HEK293T (cell line): ENCODE measurements at regions not wholly inside any gene's neighbourhood (a gene's known extent, or its start where the extent isn't known, plus 50 kb on each side); places are given as distances from the start of the nearest gene placed in this dataset.

ENCODE experiments used
- ARNT ChIP-seq: fragments of 450-650 bp; IDR thresholded peaks from 2 replicates; pipeline ENCODE4 v1.6.1; 2017; ENCODE audit warnings: mild to moderate bottlenecking
- FOXM1 ChIP-seq: fragments of 450-650 bp; IDR thresholded peaks from 2 replicates; pipeline ENCODE4 v1.6.1; 2017; ENCODE audit warnings: mild to moderate bottlenecking, borderline replicate concordance
- HDGF ChIP-seq: fragments of 450-650 bp; IDR thresholded peaks from 2 replicates; pipeline ENCODE4 v1.6.1; 2017; ENCODE audit warnings: antibody characterized with exemption, borderline replicate concordance
- TARDBP ChIP-seq: fragments of 450-650 bp; IDR thresholded peaks from 2 replicates; pipeline ENCODE4 v1.6.1; 2016

DNA sequence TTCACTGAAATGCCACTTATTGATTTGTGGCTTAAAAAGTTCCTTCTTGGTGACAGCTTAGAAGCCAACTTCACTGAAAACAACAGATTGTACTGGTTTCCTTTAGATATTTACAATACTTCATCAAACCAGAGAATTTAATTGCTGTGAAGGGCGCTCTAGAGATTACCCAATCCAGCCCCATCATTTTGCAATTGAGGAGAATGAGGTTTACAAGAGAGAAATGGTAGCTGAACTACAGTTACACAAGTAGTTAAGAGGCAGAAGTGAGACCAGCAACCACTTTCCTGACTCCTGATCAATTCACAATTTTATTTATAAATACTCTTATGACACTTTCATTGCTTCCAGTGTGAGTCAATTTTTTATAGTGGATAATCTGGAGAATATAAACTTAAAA, 103.5 kb upstream of the APC start:
- TF ChIP-seq FOXM1, result no peak
- TF ChIP-seq TARDBP, result no peak
- TF ChIP-seq HDGF, result no peak
- TF ChIP-seq ARNT, result no peak
